ENCODE measurements at regions not wholly inside any gene's neighbourhood (a gene's known extent, or its start where the extent isn't known, plus 50 kb on each side); places are given as distances from the start of the nearest gene placed in this dataset.

DNA sequence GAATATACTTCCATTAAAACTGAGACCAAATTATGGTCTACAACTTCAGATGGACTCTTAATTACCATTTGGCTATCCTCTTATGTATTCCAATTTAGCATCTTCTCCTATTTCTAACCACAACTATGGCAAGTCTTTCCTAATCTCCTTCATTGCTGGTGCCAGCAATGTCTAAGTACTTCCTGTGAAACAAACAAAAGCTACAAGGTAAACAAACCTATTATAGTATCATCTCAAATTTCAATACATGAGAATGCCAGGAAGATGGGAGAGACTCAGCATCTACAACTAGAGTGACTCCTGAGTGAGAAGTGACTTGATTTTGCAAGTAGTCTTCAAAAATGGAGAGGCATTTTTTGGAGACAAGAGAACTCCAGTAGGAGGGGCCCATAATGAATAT is 202.9 kb upstream of the ATXN7L3B start:
- Histone ChIP-seq H3K4me1 (replicated peaks in 1 of 4; ENCODE audit: control insufficient read depth in 3 of 4, insufficient read depth in 4 of 4, low read length in 3 of 4) (no peaks in the 10 kb centered on the region; a peak in 2 of 7 replicates), H3K79me1 (ENCODE audit: low read depth, low read length) (no peaks in the 10 kb centered on the region), H4K20me1 (replicated peaks in 1 of 2; ENCODE audit: control insufficient read depth in 1 of 2, insufficient read depth in 2 of 2, low read length in 2 of 2) (no peaks in the 10 kb centered on the region), H3K27ac (ENCODE audit: low read depth, low read length) (no peak overlapping the region), H3K9me3 (ENCODE audit: insufficient read depth in 2 of 2, low read depth in 1 of 2, low read length in 1 of 2) (no peaks in the 10 kb centered on the region), H3K23me2 (ENCODE audit: low read depth, low read length) (no peaks in the 10 kb centered on the region), H3K79me2 (ENCODE audit: control insufficient read depth in 1 of 2, insufficient read depth in 2 of 2, low read length in 2 of 2) (no peaks in the 10 kb centered on the region), H3K23ac (ENCODE audit: insufficient read length) (no peak overlapping the region), H3K14ac (ENCODE audit: insufficient read length) (no peak overlapping the region), H3K18ac (ENCODE audit: extremely low read depth, low read length) (no peak overlapping the region), H2BK15ac (ENCODE audit: low read length) (no peak overlapping the region), H2AFZ (ENCODE audit: low read length) (no peak overlapping the region), H3K9ac (replicated peaks in 1 of 4; ENCODE audit: extremely low read depth in 1 of 4, low read depth in 3 of 4, low read length in 3 of 4) (no peak overlapping the region), H3K27me3 (replicated peaks in 1 of 4; ENCODE audit: control insufficient read depth in 3 of 4, extremely low read depth in 1 of 4, insufficient read depth in 3 of 4, low read length in 3 of 4) (no peaks in the 10 kb centered on the region), H2BK5ac (ENCODE audit: low read depth, low read length) (no peak overlapping the region), H3K36me3 (ENCODE audit: control insufficient read depth in 2 of 4, insufficient read depth in 4 of 4, low read length in 3 of 4) (no peaks in the 10 kb centered on the region), H3K4me2 (ENCODE audit: insufficient read depth in 1 of 2, low read depth in 2 of 2, low read length in 2 of 2) (no peak overlapping the region), H4K8ac (ENCODE audit: extremely low read depth, insufficient read depth, low read length) (no peak overlapping the region), H2AK5ac (ENCODE audit: low read depth, low read length) (no peak overlapping the region), H2BK12ac (ENCODE audit: low read depth, low read length) (no peak overlapping the region), H3K4me3 (ENCODE audit: extremely low read depth in 1 of 4, insufficient read depth in 2 of 4, low read depth in 3 of 4, low read length in 4 of 4) (no peak overlapping the region), H2BK20ac (ENCODE audit: low read length) (no peak overlapping the region), H4K91ac (replicated peaks; ENCODE audit: insufficient read length, low read length) (no peak overlapping the region), H4K5ac (ENCODE audit: insufficient read length, low read depth, low read length) (no peak overlapping the region), H3K56ac (replicated peaks; ENCODE audit: insufficient read length, low read depth, low read length) (no peak overlapping the region), H2BK120ac (replicated peaks; ENCODE audit: low read depth, low read length) (no peak overlapping the region), H3K4ac (replicated peaks; ENCODE audit: insufficient read length, low read depth, low read length) (no peak overlapping the region)
- no peak for TF ChIP-seq CEBPB (IDR thresholded peaks at IDR 0.05; ENCODE audit: low read depth, low read length)
- TF ChIP-seq RBBP5 (IDR thresholded peaks at IDR 0.05; ENCODE audit: borderline replicate concordance, low read depth, low read length) = no peak
- TF ChIP-seq, protein P1, sequence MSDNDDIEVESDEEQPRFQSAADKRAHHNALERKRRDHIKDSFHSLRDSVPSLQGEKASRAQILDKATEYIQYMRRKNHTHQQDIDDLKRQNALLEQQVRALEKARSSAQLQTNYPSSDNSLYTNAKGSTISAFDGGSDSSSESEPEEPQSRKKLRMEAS (IDR thresholded peaks at IDR 0.05) = no peak
- no peak for TF ChIP-seq KDM1A (IDR thresholded peaks at IDR 0.05; ENCODE audit: borderline replicate concordance, low read length)
- TF ChIP-seq RXRA (IDR thresholded peaks at IDR 0.05; ENCODE audit: insufficient read depth, low read depth, low read length) = no peak
- TF ChIP-seq BRCA1 (IDR thresholded peaks at IDR 0.05; ENCODE audit: low read depth, low read length) = no peak
- TF ChIP-seq, protein P2, sequence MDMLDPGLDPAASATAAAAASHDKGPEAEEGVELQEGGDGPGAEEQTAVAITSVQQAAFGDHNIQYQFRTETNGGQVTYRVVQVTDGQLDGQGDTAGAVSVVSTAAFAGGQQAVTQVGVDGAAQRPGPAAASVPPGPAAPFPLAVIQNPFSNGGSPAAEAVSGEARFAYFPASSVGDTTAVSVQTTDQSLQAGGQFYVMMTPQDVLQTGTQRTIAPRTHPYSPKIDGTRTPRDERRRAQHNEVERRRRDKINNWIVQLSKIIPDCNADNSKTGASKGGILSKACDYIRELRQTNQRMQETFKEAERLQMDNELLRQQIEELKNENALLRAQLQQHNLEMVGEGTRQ (IDR thresholded peaks at IDR 0.05; ENCODE audit: low read length) = no peak
- TF ChIP-seq SUZ12 (IDR thresholded peaks at IDR 0.05; ENCODE audit: low read length) = no peak
- no peak for TF ChIP-seq KDM5A (IDR thresholded peaks at IDR 0.05; ENCODE audit: low read length)
- TF ChIP-seq PHF8 (conservative IDR thresholded peaks at IDR 0.05; ENCODE audit: low read depth, low read length) = no peak
- TF ChIP-seq SIX5 (IDR thresholded peaks at IDR 0.05; ENCODE audit: low read depth, low read length) = no peak
- TF ChIP-seq JUN (IDR thresholded peaks at IDR 0.05; ENCODE audit: low read depth, low read length) = no peak
- no peak for TF ChIP-seq POLR2AphosphoS5 (IDR thresholded peaks at IDR 0.05; ENCODE audit: low read depth, low read length)
- TF ChIP-seq RNF2 (IDR thresholded peaks at IDR 0.05; ENCODE audit: borderline replicate concordance, low read depth, low read length, missing control alignments, poor library complexity, severe bottlenecking) = no peak
- TF ChIP-seq SAP30 (IDR thresholded peaks at IDR 0.05; ENCODE audit: insufficient read depth, insufficient replicate concordance, low read length) = no peak
- no peak for DNase-seq (ENCODE audit: low read depth in 1 of 2, low spot score in 2 of 2)
- CTCF ChIA-PET (ENCODE audit: partially characterized antibody) = no interaction called here
- no peak for FAIRE-seq
- POLR2A ChIA-PET (ENCODE audit: partially characterized antibody) = no interaction called here

Measured in H1 (cell line).